Muscle layer of colon (tissue), 2 donors: ENCODE measurements at regions not wholly inside any gene's neighbourhood (a gene's known extent, or its start where the extent isn't known, plus 50 kb on each side); places are given as distances from the start of the nearest gene placed in this dataset.

Experiments used
- H3K27ac ChIP-seq: one replicate; pipeline ENCODE4 v1.7.0; 2013; ENCODE audit warnings: low read depth, mild to moderate bottlenecking, low read length, moderate library complexity
- H3K27me3 ChIP-seq, 2 donors: one replicate each; pipeline ENCODE4 v1.7.0; 2013; ENCODE audit warnings: low read length in 2 of 2, mild to moderate bottlenecking in 2 of 2; ENCODE audit not compliant: insufficient read depth in 2 of 2, control insufficient read depth in 1 of 2
- H3K36me3 ChIP-seq: one replicate; pipeline ENCODE4 v1.7.0; 2013; ENCODE audit warnings: mild to moderate bottlenecking, low read length; ENCODE audit not compliant: insufficient read depth
- H3K4me1 ChIP-seq: one replicate; pipeline ENCODE4 v1.7.0; 2013; ENCODE audit warnings: mild to moderate bottlenecking, low read length; ENCODE audit not compliant: insufficient read depth
- H3K4me3 ChIP-seq, 2 donors: one replicate each; pipeline ENCODE4 v1.7.0; 2013; ENCODE audit warnings: low read length in 2 of 2, low read depth in 1 of 2, mild to moderate bottlenecking in 1 of 2, moderate library complexity in 1 of 2
- H3K9ac ChIP-seq: one replicate; pipeline ENCODE4 v1.7.0; 2013; ENCODE audit warnings: low read length
- H3K9me3 ChIP-seq: one replicate; pipeline ENCODE4 v1.7.0; 2013; ENCODE audit warnings: mild to moderate bottlenecking, low read length
- donor health status: abdominal sarcoma.
- donor health status: Adenocarcinoma of cecum.

DNA sequence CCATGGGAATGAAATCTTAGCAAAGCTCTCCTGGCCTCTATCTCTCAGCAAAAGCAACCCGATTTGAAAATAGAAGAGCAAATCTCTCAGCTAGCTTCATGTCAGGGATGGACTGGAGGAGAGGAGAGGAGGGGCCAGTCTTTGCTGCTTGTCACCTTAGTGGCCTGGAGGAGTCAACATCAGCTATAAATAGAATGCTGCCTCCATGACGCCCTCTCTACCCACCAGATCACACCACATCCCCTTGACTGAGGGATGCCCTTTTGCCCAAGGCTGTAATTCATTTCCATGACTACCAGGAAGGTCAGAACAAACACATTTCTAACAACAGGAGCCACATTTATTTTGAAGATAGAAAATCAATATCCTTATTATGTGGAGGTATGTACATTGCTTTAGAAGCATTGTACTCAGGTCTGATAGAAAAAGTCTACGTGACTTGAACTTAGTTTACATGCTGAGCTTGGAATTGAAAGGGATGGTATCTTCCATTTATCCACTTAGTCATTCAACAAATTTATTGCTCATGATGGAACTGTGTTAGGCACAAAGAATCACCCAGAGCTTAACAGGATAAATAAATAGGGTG, 92.4 kb upstream of the LIFR start:
- H3K9ac ChIP-seq, result no peak overlapping the region
- no peaks in the 10 kb centered on the region for H3K4me1 ChIP-seq
- H3K27ac ChIP-seq, result no peak overlapping the region
- H3K9me3 ChIP-seq, result no peaks in the 10 kb centered on the region
- H3K4me3 ChIP-seq, result no peak overlapping the region
- no peaks in the 10 kb centered on the region for H3K27me3 ChIP-seq
- H3K36me3 ChIP-seq, result no peaks in the 10 kb centered on the region

DNA sequence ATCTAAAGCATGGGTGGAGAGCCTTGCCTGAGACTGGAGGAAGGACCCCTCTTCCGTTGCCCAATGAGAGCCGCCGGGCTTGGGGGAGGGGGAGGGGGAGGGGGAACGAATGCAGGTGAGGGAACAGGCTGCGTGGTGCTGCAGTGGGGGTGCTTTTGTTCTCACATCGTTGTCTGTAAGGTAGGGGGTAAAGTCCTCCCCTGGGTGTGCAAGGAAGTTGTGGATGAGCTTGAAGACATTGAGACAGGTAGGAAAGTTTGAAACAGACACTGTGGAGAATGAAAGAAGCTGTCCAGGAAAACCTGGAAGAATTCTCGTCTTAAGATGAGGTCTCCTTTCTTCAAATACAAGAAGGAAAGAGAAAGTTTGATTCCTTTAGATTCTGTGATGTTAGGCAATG, 94.1 kb upstream of the LIFR start:
- Histone ChIP-seq H3K4me1 (no peaks in the 10 kb centered on the region), H3K4me3 (no peak overlapping the region), H3K27ac (no peak overlapping the region), H3K9me3 (no peaks in the 10 kb centered on the region), H3K36me3 (no peaks in the 10 kb centered on the region), H3K27me3 (no peaks in the 10 kb centered on the region), H3K9ac (no peak overlapping the region)

DNA sequence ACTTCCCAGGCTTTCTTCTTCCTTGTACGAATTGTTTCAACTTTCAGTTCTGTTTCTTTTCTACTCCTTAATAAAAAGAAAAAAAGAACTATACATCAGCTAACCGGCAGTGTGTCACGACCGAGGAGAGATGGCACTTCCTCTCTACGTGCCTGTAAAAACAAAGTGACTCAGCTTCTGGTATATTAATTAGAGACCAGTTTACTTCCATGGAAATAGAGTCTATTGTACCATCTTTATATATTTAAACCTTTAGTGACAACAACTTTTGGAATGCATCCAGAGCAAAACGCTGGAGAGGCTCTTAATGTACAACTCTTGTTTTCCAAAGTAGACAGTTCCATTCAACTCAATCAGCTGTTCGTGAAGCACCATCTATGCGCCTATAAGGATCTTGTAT, 94.5 kb upstream of the LIFR start:
- Histone ChIP-seq H3K4me1 (no peaks in the 10 kb centered on the region), H3K9me3 (no peaks in the 10 kb centered on the region), H3K27ac (no peak overlapping the region), H3K27me3 (no peaks in the 10 kb centered on the region), H3K9ac (no peak overlapping the region), H3K36me3 (no peaks in the 10 kb centered on the region), H3K4me3 (no peak overlapping the region)

DNA sequence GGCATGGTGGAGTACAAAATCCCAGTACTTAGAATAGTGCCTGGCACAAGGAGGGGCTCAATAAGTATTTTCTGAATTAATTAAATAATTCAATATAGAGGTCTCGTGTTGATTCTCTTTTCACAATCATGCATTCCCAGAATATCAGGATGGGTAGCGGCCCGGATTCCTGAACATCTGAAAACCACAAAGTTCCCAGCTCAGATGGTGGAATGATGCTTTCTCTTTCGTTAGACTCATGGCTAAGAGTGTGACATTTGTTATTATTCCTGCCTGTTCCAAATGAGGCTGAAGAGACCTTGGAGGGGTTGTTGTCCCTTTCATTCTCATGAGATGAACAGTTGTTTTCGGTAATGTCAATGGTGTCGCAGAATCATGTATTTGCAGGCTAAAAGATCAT, 95.4 kb upstream of the LIFR start:
- Histone ChIP-seq H3K4me3 (no peak overlapping the region), H3K9ac (no peak overlapping the region), H3K9me3 (no peaks in the 10 kb centered on the region), H3K27ac (no peak overlapping the region), H3K27me3 (no peaks in the 10 kb centered on the region), H3K36me3 (no peaks in the 10 kb centered on the region), H3K4me1 (no peaks in the 10 kb centered on the region)

DNA sequence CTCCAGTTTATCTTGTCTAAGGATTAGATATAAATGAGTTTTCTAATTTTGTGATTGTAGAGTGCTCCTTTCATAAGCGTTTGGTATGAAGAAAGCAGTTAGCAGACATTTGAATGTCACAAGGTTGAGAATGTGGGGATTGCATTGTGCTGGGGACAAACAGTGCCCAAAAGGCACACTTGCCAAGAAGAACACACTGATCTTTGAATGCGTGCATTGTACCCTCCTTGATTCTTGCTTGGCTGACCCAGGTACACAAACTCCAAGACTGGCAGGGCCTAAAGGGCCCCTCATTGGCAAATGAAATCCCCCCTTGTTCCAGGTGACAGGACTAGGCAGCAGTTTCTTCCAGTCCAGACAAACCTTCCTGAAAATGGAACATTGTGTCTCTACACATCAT, 96.9 kb upstream of the LIFR start:
- Histone ChIP-seq H3K9me3 (no peaks in the 10 kb centered on the region), H3K4me1 (no peaks in the 10 kb centered on the region), H3K9ac (no peak overlapping the region), H3K4me3 (no peak overlapping the region), H3K27ac (no peak overlapping the region), H3K27me3 (no peaks in the 10 kb centered on the region), H3K36me3 (no peaks in the 10 kb centered on the region)

DNA sequence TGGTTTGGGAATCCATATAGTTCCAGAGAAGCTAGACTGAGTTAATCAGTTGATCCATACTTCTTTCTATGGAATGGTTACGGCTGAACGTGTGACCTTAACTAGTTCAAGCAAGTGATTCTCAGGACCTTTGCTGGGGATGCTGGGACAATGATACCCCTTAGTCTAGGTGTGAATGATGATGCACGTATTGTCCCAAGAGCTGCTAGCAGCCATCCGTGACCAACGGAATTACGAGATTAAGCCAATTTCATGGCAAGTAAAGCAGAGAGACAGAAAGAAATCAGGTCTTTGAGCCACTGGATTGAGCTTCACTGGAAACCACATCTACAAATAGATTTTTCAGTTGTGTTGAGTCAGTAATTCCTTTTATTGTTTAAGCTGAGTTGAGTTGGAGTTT, 99.2 kb upstream of the LIFR start:
- Histone ChIP-seq H3K27me3 (no peaks in the 10 kb centered on the region), H3K36me3 (no peaks in the 10 kb centered on the region), H3K4me3 (no peak overlapping the region), H3K27ac (no peak overlapping the region), H3K4me1 (no peaks in the 10 kb centered on the region), H3K9me3 (no peaks in the 10 kb centered on the region), H3K9ac (no peak overlapping the region)

DNA sequence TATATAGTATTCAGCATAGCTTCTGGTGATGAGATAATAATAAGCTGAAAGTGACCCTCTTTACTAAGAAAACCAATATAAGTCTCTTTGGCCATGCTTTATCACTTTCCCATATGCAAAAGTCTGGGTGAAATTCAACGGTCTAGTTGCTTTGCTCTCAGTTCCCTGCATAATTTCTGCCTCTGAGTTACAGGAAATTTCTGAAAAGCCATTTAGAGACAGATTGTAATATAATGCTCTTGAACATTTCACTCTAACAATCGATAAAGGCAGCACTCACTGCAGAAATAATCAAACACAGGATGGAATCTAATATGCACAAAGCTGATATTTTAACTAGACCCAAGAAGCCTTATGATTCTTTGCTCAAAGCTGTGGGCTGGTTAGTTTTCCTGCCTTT, 100.1 kb upstream of the LIFR start:
- Histone ChIP-seq H3K9me3 (no peaks in the 10 kb centered on the region), H3K27me3 (no peaks in the 10 kb centered on the region), H3K9ac (no peak overlapping the region), H3K36me3 (no peaks in the 10 kb centered on the region), H3K4me1 (no peaks in the 10 kb centered on the region), H3K27ac (no peak overlapping the region), H3K4me3 (no peak overlapping the region)

DNA sequence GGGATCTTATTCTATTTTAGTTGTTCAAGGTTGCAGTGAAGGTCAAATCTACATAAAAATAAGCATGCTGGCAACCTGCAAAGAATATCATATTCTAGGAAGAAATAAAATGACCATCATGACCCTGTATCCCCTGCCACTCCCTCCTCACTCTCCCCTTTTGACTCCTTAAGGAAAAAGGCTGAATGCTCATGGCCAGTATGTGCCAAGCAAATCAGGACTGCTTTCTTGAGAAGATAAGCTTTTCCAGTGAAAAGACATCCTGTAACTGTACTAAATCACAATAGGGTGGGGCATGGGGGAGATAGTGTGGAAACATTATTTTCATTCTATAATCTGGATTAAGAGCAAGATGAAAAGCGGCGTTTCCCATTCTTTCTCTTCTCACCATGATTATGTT, 100.6 kb upstream of the LIFR start:
- Histone ChIP-seq H3K36me3 (no peaks in the 10 kb centered on the region), H3K4me3 (no peak overlapping the region), H3K9ac (no peak overlapping the region), H3K27ac (no peak overlapping the region), H3K4me1 (no peaks in the 10 kb centered on the region), H3K9me3 (no peaks in the 10 kb centered on the region), H3K27me3 (no peaks in the 10 kb centered on the region)

DNA sequence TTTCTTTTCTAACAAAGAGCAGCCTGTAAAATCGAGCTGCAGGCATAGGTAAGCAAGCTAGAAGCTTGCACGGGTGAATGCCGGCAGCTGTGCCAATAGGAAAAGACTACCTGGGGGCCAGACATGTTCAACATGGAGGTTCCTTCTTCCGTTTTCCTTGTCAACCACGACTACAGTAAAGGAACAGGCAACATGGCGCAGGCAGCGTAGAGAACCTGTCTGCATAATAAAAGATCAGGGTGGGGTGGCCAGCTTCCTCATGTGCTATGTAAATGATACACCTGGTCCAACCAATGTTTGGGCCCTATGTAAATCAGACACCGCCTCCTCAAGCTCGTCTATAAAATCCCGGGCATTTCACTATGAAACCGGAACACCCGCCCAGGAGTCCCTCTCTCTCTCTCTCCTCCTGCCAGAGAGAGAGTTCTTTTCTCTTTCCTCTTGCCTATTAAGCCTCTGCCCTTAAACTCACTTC, 103.8 kb upstream of the LIFR start:
- no peaks in the 10 kb centered on the region for H3K4me1 ChIP-seq
- no peak overlapping the region for H3K27ac ChIP-seq
- H3K4me3 ChIP-seq, result no peak overlapping the region
- H3K9ac ChIP-seq, result no peak overlapping the region
- no peaks in the 10 kb centered on the region for H3K36me3 ChIP-seq
- no peaks in the 10 kb centered on the region for H3K27me3 ChIP-seq
- H3K9me3 ChIP-seq, result no peaks in the 10 kb centered on the region

DNA sequence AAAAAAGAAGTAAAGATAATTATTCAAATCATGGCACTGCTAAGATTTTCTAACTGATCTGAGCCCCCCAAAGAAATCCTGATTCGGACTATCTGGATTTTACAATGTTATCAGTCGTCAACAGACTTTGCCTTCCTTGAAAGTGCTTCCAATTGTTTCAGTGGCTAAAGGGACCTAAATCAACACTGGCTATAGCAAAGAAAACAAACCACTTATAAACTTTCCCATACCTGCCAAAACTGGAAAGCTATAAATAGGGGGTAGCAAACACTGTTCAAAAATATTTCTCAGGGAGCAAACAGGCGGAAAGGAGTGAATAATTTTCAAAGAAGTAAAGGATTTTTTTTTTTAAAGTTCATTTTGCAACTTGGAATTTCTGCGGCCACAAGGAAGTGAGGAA, 105.6 kb upstream of the LIFR start:
- no peaks in the 10 kb centered on the region for H3K9me3 ChIP-seq
- no peak overlapping the region for H3K4me3 ChIP-seq
- H3K27ac ChIP-seq, result no peak overlapping the region

DNA sequence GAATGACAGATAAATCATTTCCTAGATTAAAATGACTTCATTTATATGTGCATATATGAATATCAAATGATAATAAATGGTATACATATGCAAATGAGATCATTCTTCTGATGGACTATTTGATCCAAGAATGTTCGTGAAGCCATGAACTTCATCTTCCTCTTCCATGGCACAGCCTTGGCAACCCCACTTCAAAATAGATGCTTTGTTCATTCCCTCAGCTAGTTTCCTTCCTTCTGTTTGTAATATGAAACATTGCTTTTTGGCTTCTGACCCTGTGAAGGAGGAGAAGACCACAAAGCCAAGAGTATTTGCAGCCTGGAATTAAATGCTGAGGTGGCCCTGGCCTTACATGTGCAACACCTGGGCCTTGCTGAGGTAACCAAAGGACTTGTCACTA, 106.8 kb upstream of the LIFR start:
- H3K9ac ChIP-seq, result no peak overlapping the region
- no peaks in the 10 kb centered on the region for H3K36me3 ChIP-seq
- H3K4me3 ChIP-seq, result no peak overlapping the region
- no peak overlapping the region for H3K27ac ChIP-seq
- H3K27me3 ChIP-seq, result no peaks in the 10 kb centered on the region
- no peaks in the 10 kb centered on the region for H3K9me3 ChIP-seq
- H3K4me1 ChIP-seq, result no peaks in the 10 kb centered on the region

More for the DNA sequence above, 105.6 kb upstream of the LIFR start:
- H3K36me3 ChIP-seq, result no peaks in the 10 kb centered on the region
- no peaks in the 10 kb centered on the region for H3K4me1 ChIP-seq
- no peaks in the 10 kb centered on the region for H3K27me3 ChIP-seq
- no peak overlapping the region for H3K9ac ChIP-seq

DNA sequence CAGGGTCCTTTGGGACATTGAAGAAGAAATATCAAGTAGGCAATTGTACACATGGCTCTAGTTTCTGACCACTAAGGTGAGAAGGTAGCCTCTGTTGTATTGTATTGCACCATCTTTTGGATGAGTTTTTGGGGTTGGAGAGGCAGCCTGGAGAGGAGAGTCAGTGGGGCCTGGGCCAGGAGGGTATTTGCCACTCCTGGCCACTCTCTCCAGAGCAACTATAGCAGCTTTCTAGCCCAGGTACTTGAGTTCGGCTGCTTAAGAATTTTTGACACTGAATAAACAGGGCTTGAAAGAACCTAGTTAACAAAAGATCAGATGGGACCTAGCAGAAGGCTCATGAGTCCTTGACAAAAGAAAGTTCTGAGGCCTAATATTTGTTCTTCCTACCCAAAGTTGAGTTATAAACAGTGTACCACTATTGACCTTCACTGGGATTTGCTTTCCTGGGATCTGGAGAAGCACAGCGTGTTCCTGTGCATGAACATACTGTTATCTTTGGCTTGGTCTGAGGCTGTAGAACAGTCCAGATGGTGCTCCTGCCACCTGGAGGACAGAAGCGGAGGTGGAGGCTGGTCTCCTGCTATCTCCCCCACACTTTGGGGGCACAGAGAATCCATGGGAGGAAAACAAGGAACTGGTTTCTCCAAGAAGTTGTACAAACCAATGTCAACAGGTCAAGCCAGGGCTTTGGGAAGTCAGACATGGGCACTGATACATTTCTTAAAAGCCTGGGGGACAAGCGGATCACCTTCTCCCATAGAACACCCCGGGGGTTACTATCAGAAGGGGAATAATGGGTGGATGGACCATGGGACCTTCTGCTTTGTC, 110.4 kb upstream of the LIFR start:
- Histone ChIP-seq H3K9me3 (no peaks in the 10 kb centered on the region), H3K27ac (no peak overlapping the region), H3K9ac (no peak overlapping the region), H3K4me3 (no peak overlapping the region), H3K27me3 (no peaks in the 10 kb centered on the region), H3K36me3 (no peaks in the 10 kb centered on the region), H3K4me1 (no peaks in the 10 kb centered on the region)
